NK-92 treated with Interleukin-12 subunit alpha and Interleukin-12 subunit beta, amount 100 ng/mL, for 24 hours (cell line): ENCODE measurements at regions not wholly inside any gene's neighbourhood (a gene's known extent, or its start where the extent isn't known, plus 50 kb on each side); places are given as distances from the start of the nearest gene placed in this dataset.
"Not testable (repeated sequence)": the region's sequence is repeated elsewhere in the genome, so short reads cannot be mapped to it uniquely, and the experiment has no call there.

Experiments used
- DNase-seq: peaks from one replicate; lab custom pipeline; 2025; lab: John Stamatoyannopoulos, UW

- DNase-seq = no peak
Observed at GRCh38 chr18:43805646-43806194, 528.4 kb upstream of the SYT4 start.

- no peak for DNase-seq
Observed at GRCh38 chr18:43812627-43813026, 535.3 kb upstream of the SYT4 start.

- no peak for DNase-seq
Observed at GRCh38 chr18:43819397-43819796, 542.1 kb upstream of the SYT4 start.

- DNase-seq = no peak
Observed at GRCh38 chr18:43819873-43820272, 542.6 kb upstream of the SYT4 start.

- DNase-seq = no peak
Observed at GRCh38 chr18:43825768-43826167, 548.5 kb upstream of the SYT4 start.

- DNase-seq = no peak
Observed at GRCh38 chr18:43826215-43826614, 548.9 kb upstream of the SYT4 start.

GRCh38 chr18:43827311-43827710 lies 550.0 kb upstream of the SYT4 start:
- DNase-seq = no peak

GRCh38 chr18:43830303-43830702 lies 553.0 kb upstream of the SYT4 start:
- DNase-seq = no peak

GRCh38 chr18:43830947-43831346 lies 553.7 kb upstream of the SYT4 start:
- DNase-seq = no peak

- no peak for DNase-seq
Observed at GRCh38 chr18:43846299-43846698, 569.0 kb upstream of the SYT4 start.

GRCh38 chr18:43847164-43848091 lies 570.1 kb upstream of the SYT4 start:
- DNase-seq = no peak

- DNase-seq = not testable (repeated sequence)
Observed at GRCh38 chr18:43849831-43850230, 572.5 kb upstream of the SYT4 start.

- DNase-seq = no peak
Observed at GRCh38 chr18:43855376-43855775, 578.1 kb upstream of the SYT4 start.

GRCh38 chr18:43863180-43863579 lies 585.9 kb upstream of the SYT4 start:
- DNase-seq = no peak

GRCh38 chr18:43866696-43867095 lies 589.4 kb upstream of the SYT4 start:
- DNase-seq = no peak

- no peak for DNase-seq
Observed at GRCh38 chr18:43868497-43868995, 591.3 kb upstream of the SYT4 start.

- no peak for DNase-seq
Observed at GRCh38 chr18:43869451-43870008, 592.2 kb upstream of the SYT4 start.

GRCh38 chr18:43870626-43871025 lies 593.3 kb upstream of the SYT4 start:
- no peak for DNase-seq

GRCh38 chr18:43875511-43875910 lies 598.2 kb upstream of the SYT4 start:
- no peak for DNase-seq

GRCh38 chr18:43876286-43876685 lies 599.0 kb upstream of the SYT4 start:
- DNase-seq = no peak

GRCh38 chr18:43876748-43877147 lies 599.5 kb upstream of the SYT4 start:
- no peak for DNase-seq

GRCh38 chr18:43877616-43878321 lies 600.5 kb upstream of the SYT4 start:
- DNase-seq = no peak
